Upper lobe of right lung (tissue), 1 donor: ENCODE measurements at regions not wholly inside any gene's neighbourhood (a gene's known extent, or its start where the extent isn't known, plus 50 kb on each side); places are given as distances from the start of the nearest gene placed in this dataset.

ENCODE experiments used
- ATAC-seq: fragments of 200-7000 bp; cut with Tn5 transposase; one replicate; pipeline ENCODE4 v1.9.1; 2020; ENCODE audit warnings: mild to moderate bottlenecking, moderate library complexity
- DNase-seq: peaks from one replicate; pipeline ENCODE4 v3.0.0-alpha.2; 2020
- H3K27ac ChIP-seq: fragments of 200-600 bp; one replicate; pipeline ENCODE4 v1.8.0; 2022
- H3K27me3 ChIP-seq: fragments of 200-600 bp; one replicate; pipeline ENCODE4 v1.8.0; 2022; ENCODE audit warnings: mild to moderate bottlenecking
- H3K36me3 ChIP-seq: fragments of 200-600 bp; one replicate; pipeline ENCODE4 v1.8.0; 2022
- H3K4me1 ChIP-seq: fragments of 200-600 bp; one replicate; pipeline ENCODE4 v1.8.0; 2022
- H3K4me3 ChIP-seq: fragments of 200-600 bp; one replicate; pipeline ENCODE4 v1.8.0; 2022; ENCODE audit warnings: mild to moderate bottlenecking
- H3K9me3 ChIP-seq: fragments of 200-600 bp; one replicate; pipeline ENCODE4 v1.8.0; 2022
- intact Hi-C: fragments of 100-400 bp; cut with DNase I; formaldehyde crosslinking; loops from one replicate; pipeline ENCODE4 v1.11.0; 2022
- TF ChIP-seq, protein P1 (sequence below): fragments of 200-600 bp; IDR thresholded peaks from one replicate; pipeline ENCODE4 v1.8.0; 2022; ENCODE audit warnings: antibody characterized with exemption
- donor health status: DM: no; HTN: yes; CAD: no; lungs with severe emphysema.

DNA sequence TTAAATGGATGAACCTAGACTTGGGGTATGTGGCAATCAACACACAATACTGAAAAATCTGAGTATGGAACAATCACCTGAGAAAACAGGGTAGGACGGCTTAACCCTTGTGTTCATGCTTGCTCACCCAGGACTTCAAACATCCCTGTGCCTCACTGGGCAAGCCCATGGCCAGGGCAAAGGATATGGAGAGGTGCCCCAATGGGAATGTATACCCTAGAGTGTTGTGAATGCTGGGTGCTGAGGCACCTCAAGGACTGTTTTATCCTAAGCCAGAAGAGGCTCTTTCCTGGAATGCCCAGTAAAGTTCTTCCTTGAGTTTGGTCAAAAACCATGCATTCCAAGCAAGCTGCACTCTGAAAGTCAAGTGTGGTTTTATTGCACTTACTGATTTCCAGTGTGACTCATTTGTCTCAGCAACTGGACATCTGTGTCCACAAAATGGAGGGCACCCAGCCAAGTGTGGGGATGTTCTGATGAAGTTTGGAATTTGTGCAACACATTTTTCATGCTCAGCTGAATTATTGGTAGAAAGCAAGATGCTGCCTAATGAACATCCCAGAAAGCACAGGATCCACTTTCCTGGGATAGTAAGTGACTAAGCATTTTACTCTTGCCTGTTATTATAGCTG, 531.3 kb downstream of the RFC3 start:
- no peak for DNase-seq
- H3K4me1 ChIP-seq = no peaks in the 10 kb centered on the region
- ATAC-seq = no peak
- H3K4me3 ChIP-seq = no peak overlapping the region
- H3K36me3 ChIP-seq = no peaks in the 10 kb centered on the region
- no peak overlapping the region for H3K27ac ChIP-seq
- intact Hi-C loops = no loop called here
- H3K9me3 ChIP-seq = no peaks in the 10 kb centered on the region
- H3K27me3 ChIP-seq = no peaks in the 10 kb centered on the region
- TF ChIP-seq, protein P1, sequence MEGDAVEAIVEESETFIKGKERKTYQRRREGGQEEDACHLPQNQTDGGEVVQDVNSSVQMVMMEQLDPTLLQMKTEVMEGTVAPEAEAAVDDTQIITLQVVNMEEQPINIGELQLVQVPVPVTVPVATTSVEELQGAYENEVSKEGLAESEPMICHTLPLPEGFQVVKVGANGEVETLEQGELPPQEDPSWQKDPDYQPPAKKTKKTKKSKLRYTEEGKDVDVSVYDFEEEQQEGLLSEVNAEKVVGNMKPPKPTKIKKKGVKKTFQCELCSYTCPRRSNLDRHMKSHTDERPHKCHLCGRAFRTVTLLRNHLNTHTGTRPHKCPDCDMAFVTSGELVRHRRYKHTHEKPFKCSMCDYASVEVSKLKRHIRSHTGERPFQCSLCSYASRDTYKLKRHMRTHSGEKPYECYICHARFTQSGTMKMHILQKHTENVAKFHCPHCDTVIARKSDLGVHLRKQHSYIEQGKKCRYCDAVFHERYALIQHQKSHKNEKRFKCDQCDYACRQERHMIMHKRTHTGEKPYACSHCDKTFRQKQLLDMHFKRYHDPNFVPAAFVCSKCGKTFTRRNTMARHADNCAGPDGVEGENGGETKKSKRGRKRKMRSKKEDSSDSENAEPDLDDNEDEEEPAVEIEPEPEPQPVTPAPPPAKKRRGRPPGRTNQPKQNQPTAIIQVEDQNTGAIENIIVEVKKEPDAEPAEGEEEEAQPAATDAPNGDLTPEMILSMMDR = no peak

DNA sequence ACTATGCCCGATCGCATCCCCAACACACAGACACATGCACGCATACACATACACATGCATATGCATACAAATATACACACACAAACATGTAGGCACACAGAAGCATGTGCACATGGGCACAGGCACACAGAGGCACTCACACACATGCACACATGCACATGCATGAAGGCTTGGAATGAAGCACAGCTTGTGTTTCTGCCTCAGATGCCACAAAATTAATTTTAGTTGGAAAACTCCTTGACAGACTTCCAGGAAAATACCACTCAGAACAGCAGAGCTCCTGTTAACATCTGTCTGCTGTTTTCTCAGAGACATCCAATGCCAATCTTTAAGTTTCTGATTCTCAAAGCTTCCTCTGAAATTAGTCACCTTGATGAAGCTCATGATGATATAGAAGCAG, 532.7 kb downstream of the RFC3 start:
- Histone ChIP-seq H3K36me3 (no peaks in the 10 kb centered on the region), H3K27me3 (no peaks in the 10 kb centered on the region), H3K4me3 (no peak overlapping the region), H3K27ac (no peak overlapping the region), H3K4me1 (no peaks in the 10 kb centered on the region), H3K9me3 (no peaks in the 10 kb centered on the region)
- no peak for DNase-seq
- ATAC-seq = no peak
- intact Hi-C loops = no loop called here
- TF ChIP-seq, protein P1 = no peak

DNA sequence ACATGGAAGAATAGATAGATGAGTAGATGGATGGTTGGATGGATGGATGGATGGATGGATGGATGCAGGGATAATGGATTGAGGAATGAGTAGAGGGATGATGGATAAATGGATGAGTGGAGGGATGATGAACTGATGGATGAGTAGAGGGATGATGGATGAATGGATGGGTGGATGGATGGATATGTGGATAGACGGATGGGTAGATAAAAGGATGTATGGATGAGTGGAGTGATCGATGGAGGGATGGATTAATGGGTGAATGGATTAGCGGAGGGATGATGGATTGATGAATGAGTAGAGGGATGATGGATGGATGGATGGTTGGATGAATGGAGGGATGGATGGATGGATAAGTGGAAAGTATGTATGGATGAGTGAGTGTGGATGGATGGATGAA, 533.2 kb downstream of the RFC3 start:
- TF ChIP-seq, protein P1 = no peak
- Histone ChIP-seq H3K4me1 (no peaks in the 10 kb centered on the region), H3K27me3 (no peaks in the 10 kb centered on the region), H3K36me3 (no peaks in the 10 kb centered on the region), H3K27ac (no peak overlapping the region), H3K9me3 (no peaks in the 10 kb centered on the region), H3K4me3 (no peak overlapping the region)
- DNase-seq (no peak), ATAC-seq (no peak)
- intact Hi-C loops = no loop called here

DNA sequence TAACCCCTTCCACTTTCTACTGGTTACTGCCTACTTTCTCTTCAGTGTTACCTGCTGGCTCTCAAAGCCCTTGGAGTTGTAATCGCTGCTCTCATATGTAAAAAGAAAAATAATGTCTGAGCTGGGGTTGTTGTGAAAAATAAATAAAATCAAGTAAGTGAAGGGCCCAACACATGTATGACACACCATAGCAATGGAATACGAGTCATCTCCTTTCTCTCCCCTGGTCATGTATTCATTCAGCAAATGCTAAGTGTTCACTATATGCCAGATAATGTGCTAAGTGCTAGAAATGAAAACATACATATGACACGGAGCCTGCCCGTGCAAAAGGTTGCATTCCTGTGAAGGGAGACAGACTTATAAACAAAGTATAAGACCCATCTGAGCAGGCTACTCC, 535.0 kb downstream of the RFC3 start:
- intact Hi-C loops = no loop called here
- no peak overlapping the region for H3K4me3 ChIP-seq
- ATAC-seq (no peak), DNase-seq (no peak)
- H3K36me3 ChIP-seq = no peaks in the 10 kb centered on the region
- H3K27me3 ChIP-seq = no peaks in the 10 kb centered on the region
- no peak overlapping the region for H3K27ac ChIP-seq
- no peaks in the 10 kb centered on the region for H3K4me1 ChIP-seq
- TF ChIP-seq, protein P1 = no peak
- H3K9me3 ChIP-seq = no peaks in the 10 kb centered on the region

DNA sequence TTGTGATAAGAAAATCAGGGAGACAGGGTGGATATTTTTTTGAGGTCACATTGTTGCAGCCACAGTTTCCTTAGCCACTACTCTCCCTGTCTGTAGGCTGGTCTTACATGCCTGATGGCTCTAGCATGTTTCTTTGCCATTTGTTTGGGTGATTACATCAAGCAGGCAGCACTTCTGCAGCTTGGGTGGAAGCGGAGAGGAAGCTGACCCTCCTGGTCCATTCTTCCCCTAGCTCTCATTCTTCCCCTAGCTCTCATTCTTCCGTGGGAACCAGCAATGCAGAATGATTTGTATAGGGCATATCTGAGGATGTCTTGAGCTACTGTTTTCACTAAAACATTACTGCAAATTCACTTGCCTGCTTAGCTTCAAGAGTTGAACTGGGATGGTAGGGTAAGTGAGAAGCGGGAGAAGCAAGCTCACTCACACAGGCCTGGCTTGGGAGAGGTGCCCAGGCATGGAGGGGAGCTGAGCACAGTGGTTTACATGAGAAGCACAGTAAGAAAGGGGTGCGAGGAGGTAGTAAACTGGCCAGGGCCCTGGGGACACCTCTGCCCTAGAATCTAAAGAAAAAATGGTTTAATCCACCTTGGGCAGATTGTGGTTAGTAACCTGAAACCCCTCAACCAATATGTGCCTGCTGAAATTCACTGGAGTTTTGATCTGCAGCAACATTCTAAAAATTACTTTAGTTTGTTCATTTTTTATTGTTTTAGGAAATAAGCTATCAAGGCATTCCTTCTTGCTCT, 538.9 kb downstream of the RFC3 start:
- H3K9me3 ChIP-seq = no peaks in the 10 kb centered on the region
- intact Hi-C loops = no loop called here
- no peak for ATAC-seq
- TF ChIP-seq, protein P1 = no peak
- no peaks in the 10 kb centered on the region for H3K4me1 ChIP-seq
- H3K36me3 ChIP-seq = no peaks in the 10 kb centered on the region
- no peak overlapping the region for H3K4me3 ChIP-seq
- H3K27ac ChIP-seq = no peak overlapping the region
- H3K27me3 ChIP-seq = no peaks in the 10 kb centered on the region
- DNase-seq = no peak
